Rectal smooth muscle tissue (tissue), 1 donor: ENCODE measurements at regions not wholly inside any gene's neighbourhood (a gene's known extent, or its start where the extent isn't known, plus 50 kb on each side); places are given as distances from the start of the nearest gene placed in this dataset.

Experiments used
- H3K27ac ChIP-seq: one replicate; pipeline ENCODE4 v1.7.0; 2013; ENCODE audit warnings: low read depth, low read length, inconsistent platforms
- H3K27me3 ChIP-seq: one replicate; pipeline ENCODE4 v1.7.0; 2013; ENCODE audit warnings: low read length; ENCODE audit not compliant: control insufficient read depth, insufficient read depth
- H3K36me3 ChIP-seq: one replicate; pipeline ENCODE4 v1.7.0; 2013; ENCODE audit warnings: low read length; ENCODE audit not compliant: control insufficient read depth, insufficient read depth
- H3K4me1 ChIP-seq: one replicate; pipeline ENCODE4 v1.7.0; 2013; ENCODE audit warnings: low read length; ENCODE audit not compliant: control insufficient read depth, insufficient read depth
- H3K4me3 ChIP-seq: one replicate; pipeline ENCODE4 v1.7.0; 2013; ENCODE audit warnings: low read length
- H3K9ac ChIP-seq: one replicate; pipeline ENCODE4 v1.7.0; 2013; ENCODE audit warnings: low read length

DNA sequence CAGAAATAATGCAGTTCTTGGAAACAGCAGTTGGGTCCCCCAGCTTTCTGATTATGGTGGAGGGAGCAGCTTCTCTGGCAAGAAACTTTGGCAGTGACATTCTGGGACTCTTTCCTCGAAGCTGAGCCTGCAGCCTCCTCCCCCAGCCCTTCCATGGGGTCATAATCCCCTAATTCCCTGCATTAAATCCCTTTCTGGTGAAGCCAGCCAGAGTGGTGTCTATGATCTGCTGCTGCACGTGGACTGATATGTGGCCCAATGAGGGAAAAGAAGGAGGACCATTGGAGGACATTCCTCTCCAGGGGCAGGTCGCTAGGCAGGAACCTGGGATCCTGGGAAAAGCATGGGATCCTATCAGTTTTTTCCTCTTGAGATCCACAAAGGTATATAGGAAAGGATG lies 470.5 kb downstream of the RPS24 start:
- Histone ChIP-seq H3K27ac (no peak overlapping the region), H3K9ac (no peak overlapping the region), H3K4me3 (no peak overlapping the region), H3K27me3 (no peaks in the 10 kb centered on the region), H3K36me3 (no peaks in the 10 kb centered on the region), H3K4me1 (peaks cover 37% of the 10 kb centered on the region)

DNA sequence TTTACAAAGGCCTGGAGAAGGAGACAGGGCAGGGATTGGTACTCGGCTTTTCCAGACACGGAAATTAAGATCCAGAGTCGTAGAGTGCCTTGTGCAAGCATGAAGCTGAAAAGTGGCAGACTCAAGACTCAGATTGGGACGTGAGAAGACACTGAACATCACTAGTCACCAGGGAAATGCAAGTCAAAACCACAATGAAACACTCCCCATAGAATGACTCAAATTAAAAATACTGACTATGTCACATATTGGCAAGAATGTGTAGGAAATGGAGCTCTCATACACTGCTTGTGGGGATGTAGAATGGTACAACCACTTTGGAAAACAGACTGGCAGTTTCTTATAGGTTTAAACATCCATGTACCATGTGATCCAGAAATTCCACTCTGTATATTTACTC lies 472.0 kb downstream of the RPS24 start:
- Histone ChIP-seq H3K4me3 (no peak overlapping the region), H3K27ac (no peak overlapping the region), H3K27me3 (no peaks in the 10 kb centered on the region), H3K9ac (no peak overlapping the region), H3K36me3 (no peaks in the 10 kb centered on the region), H3K4me1 (peaks cover 52% of the 10 kb centered on the region)

DNA sequence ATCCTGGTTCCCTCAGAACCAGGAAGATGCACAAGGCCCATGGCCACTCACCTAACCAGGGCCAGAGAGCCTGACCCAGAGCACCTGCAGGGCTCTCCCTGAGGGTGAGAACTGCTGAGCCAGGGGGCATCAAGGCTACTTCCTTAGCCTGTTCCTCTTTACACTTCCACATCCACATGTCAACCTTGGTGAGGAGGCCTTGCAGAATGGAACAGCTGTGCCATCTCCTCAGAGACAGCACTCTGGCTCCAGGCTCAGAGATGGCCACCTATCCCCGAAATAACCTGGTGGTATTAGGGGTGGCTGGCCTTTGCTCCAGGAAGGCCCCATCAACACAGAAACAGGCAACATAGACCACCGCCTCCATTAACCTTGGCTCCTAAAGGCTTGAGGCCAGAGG lies 473.0 kb downstream of the RPS24 start:
- H3K9ac ChIP-seq, result no peak overlapping the region
- no peak overlapping the region for H3K4me3 ChIP-seq
- H3K36me3 ChIP-seq, result no peaks in the 10 kb centered on the region
- H3K27ac ChIP-seq, result peak overlapping the region; percentile 77
- peaks cover 60% of the 10 kb centered on the region for H3K4me1 ChIP-seq
- H3K27me3 ChIP-seq, result no peaks in the 10 kb centered on the region

DNA sequence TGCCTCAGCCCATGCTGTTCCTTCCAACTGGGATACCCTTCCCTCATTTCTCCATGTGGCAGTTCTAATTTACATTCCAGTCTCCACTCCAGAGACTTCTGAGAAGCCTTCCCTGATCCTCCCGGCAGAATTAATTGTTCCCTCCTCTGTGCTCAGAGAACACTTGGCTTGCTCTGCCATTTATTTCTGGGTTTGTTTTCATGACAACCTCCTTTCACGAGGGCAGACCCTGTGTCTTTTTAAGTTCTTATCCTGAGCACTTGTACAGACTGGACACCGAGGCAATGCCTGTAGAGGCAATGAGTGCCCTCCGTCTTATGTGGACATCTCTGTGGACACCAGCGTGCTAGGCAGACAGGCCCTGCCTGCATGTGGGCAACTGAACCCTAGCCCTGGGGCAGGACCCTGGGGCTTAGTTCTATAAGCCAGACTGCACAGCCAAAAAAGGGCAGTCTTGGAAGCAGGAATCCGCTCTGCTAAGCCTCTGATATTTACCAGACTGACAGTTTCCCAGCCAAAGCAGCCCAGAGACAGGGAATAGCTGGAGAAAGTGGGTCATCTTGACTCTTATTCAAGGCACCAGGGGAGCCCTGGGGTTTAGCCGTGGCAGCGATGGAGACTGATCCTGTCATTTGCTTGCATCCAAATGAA lies 474.0 kb downstream of the RPS24 start:
- H3K4me1 ChIP-seq, result peaks cover 61% of the 10 kb centered on the region
- H3K9ac ChIP-seq, result no peak overlapping the region
- H3K36me3 ChIP-seq, result no peaks in the 10 kb centered on the region
- no peaks in the 10 kb centered on the region for H3K27me3 ChIP-seq
- no peak overlapping the region for H3K4me3 ChIP-seq
- H3K27ac ChIP-seq, result peak overlapping the region; percentile 77

DNA sequence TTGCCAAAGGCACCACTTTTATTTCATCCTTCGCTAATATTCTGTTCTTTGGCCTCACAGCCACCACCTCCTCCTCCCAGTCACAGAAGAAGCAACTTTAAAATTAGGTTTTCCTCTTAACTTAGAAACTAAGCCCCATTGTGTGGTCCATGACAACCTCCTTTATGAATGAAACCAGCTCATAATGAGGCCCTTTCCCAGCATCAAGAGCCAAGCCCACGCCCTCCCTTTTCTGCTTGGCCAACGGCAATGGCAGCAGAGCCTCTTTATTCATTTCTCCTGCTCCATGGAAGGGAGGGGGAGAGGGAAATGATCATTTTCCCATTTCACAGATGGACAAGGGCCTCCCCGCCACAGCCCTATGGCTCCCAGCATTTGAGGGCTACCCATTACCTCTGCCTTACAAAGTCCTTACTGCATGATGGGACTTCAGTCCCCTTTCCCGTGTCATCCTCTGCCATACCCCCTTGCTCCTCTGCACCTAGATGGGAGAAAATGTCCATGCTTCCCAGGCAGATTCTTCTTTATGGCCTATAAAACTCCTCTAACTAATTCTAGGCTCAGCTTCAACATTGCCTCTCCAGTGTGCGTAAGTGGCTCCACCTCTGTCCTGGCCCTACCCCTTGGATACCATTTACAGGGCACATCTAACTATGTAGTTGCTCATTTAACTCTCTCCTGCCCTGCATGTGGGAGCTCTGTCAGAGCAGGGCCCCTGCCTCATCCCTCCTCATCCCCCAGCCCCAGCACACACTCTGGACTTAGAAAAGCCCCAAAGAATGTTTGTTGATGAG lies 475.5 kb downstream of the RPS24 start:
- no peak overlapping the region for H3K9ac ChIP-seq
- no peaks in the 10 kb centered on the region for H3K36me3 ChIP-seq
- H3K4me1 ChIP-seq, result peaks cover 61% of the 10 kb centered on the region
- H3K4me3 ChIP-seq, result no peak overlapping the region
- H3K27me3 ChIP-seq, result no peaks in the 10 kb centered on the region
- H3K27ac ChIP-seq, result peak overlapping the region; percentile 77

DNA sequence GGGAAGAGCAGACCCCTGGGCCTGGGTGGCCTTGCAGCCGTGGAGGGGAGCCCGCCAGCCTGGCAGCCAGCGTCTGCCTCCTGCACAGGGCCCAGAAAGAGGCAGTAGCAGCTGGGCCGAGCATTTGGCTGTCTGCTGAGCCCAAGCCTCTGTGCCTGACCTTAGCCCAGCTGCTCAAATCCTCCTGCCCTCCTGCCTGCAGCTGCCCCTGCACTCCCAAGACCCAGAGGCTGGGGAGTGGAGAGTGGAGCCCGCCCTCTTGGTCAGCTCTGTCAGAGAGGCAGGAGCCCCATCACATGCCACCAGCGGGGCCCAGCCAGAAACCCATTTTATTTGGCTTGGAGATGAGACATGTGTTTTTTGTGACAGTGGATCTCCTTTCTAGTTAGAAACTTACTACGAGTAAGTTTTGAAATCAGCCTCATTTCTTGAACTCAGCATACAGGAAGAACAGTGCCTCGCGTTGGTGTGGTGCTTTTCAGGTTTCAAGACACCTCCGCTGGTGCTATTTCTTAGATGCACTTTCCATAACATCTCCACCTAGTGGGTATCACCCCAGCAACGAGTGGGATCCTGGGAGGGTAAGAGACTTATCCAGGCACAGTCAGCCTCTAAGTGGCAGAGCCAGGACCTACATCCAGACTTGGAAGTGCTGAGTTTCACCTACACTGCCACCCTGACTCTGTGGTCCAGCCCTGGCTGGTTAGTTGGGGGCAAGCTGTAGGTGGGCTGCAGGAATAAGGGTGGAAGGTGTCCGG lies 477.1 kb downstream of the RPS24 start:
- H3K4me3 ChIP-seq, result no peak overlapping the region
- peak overlapping the region; percentile 77 for H3K27ac ChIP-seq
- peaks cover 73% of the 10 kb centered on the region for H3K4me1 ChIP-seq
- no peaks in the 10 kb centered on the region for H3K36me3 ChIP-seq
- H3K9ac ChIP-seq, result no peak overlapping the region
- H3K27me3 ChIP-seq, result no peaks in the 10 kb centered on the region

DNA sequence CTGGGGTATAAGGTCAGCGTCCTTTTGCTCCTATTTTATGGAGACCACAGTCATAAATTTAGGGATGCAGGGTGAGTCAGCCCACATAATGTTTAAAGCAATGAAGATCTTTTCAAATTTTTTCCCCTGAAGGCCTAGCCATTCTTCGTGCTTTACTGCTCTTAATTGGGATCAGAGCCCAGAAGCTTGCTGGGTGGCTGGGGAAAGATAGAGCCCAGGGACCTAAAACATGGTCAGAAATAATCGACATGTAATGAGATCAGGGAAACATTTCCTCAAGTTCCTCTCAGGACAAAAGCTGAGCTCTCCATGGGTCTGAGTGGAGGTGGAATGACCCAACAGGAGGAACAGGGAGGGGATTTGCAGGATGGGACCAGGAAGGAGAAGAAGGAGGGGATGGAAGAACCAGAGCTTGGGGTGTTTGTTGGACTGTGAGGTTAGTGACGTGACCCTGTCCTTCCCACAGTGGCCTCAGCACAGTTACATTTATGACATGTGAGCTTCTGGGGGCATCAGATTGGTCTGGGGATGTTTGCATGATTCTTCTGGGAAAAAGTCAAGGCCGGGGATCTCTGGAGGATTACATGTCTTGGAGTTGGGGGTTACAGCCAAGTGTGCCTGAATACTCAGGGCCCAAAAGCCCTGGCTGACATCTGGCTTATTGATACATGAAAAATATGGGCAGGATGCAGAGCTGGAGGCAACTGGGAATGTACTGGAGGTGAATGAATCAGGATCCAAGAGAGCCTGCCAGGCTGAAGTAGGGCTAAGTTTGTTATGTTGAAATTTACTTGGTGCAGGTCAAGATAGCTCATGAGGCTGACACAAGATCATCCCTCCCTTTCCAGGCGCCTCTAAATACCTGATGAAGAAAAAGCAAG lies 477.9 kb downstream of the RPS24 start:
- H3K36me3 ChIP-seq, result no peaks in the 10 kb centered on the region
- H3K27ac ChIP-seq, result peak overlapping the region; percentile 77
- H3K9ac ChIP-seq, result no peak overlapping the region
- no peak overlapping the region for H3K4me3 ChIP-seq
- H3K4me1 ChIP-seq, result peaks cover 80% of the 10 kb centered on the region
- no peaks in the 10 kb centered on the region for H3K27me3 ChIP-seq

DNA sequence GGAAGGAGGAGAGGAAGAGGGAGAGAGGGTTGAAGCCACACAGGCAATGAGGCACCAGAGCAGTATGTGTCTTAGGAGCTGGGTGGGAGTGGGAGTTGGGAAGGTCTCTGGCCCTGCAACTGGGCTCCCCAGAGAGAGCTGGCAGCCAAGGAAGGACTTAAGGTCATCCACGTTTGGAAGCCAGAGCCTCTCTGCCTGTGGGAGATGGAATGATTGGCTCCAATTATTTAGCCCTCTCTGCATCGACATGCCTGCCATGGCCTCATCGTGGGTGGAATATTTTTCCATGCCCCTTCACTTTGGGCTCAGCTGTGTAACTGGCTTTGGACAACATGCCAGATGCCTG lies 478.5 kb downstream of the RPS24 start:
- Histone ChIP-seq H3K27ac (peak overlapping the region; percentile 77), H3K27me3 (no peaks in the 10 kb centered on the region), H3K36me3 (no peaks in the 10 kb centered on the region), H3K4me3 (no peak overlapping the region), H3K4me1 (peaks cover 79% of the 10 kb centered on the region), H3K9ac (no peak overlapping the region)

DNA sequence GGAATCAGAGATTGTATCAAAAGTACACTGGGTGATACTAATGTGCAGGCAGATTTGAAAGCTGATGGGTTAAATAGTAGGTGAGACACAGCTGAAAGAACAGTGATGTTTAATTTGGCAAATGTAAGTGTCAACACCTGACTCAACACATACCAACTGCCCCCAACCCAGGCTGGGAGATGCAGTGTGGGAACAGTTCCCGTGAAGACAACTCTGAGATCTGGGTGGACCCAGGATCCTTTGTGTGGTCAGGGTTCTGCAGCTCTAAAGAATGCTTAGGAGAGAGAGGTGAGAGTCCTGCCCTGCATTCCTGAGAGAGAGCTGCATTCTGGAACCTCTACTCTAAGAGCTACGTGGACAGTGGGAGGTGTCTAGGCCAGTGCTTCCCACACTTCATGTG lies 479.7 kb downstream of the RPS24 start:
- H3K9ac ChIP-seq, result no peak overlapping the region
- peak overlapping the region; percentile 10 for H3K27ac ChIP-seq
- no peak overlapping the region for H3K4me3 ChIP-seq
- H3K27me3 ChIP-seq, result no peaks in the 10 kb centered on the region
- H3K4me1 ChIP-seq, result peaks cover 71% of the 10 kb centered on the region
- H3K36me3 ChIP-seq, result no peaks in the 10 kb centered on the region

DNA sequence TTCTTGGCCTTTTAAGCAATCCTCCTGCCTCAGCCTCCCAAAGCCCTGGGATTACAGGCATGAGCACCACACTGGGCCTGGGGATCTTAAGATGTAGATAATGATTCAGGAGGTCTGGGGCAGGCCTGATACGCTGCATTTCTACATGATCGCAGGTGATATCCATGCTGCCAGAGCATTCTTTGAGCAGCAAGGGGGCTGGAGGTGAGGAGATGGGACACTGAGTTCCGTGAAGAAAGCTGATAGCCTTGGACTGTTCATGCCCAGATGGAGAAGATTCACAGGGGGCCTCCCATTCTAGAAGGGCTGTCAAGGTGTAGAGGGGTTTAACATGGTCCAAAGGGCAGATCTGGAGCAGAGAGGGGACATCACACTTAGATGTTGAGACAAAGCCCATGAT lies 480.3 kb downstream of the RPS24 start:
- H3K9ac ChIP-seq, result no peak overlapping the region
- no peak overlapping the region for H3K27ac ChIP-seq
- H3K36me3 ChIP-seq, result no peaks in the 10 kb centered on the region
- H3K4me1 ChIP-seq, result peaks cover 64% of the 10 kb centered on the region
- H3K27me3 ChIP-seq, result no peaks in the 10 kb centered on the region
- H3K4me3 ChIP-seq, result no peak overlapping the region

DNA sequence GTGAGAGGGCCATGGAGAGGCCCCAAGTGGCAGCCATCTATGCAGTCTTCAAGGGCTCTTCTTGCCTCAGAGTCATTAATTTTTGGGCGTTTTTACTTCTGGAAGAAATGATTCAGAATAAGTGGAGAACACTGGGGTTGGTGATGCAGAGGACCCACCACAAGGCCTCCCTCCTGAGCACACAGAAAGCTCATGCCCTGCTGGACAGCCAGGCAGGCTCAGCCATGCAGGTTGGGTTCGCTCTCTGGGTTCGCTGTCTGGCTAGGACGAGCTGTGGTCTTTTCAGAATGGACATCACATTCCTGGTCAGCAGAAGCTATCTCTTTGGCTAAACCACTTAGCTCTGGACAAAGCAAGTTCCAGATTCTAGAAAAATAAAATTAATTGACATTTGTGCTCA lies 480.8 kb downstream of the RPS24 start:
- H3K36me3 ChIP-seq, result no peaks in the 10 kb centered on the region
- no peak overlapping the region for H3K4me3 ChIP-seq
- no peak overlapping the region for H3K9ac ChIP-seq
- peaks cover 60% of the 10 kb centered on the region for H3K4me1 ChIP-seq
- no peaks in the 10 kb centered on the region for H3K27me3 ChIP-seq
- no peak overlapping the region for H3K27ac ChIP-seq
